ENCODE measurements at regions not wholly inside any gene's neighbourhood (a gene's known extent, or its start where the extent isn't known, plus 50 kb on each side); places are given as distances from the start of the nearest gene placed in this dataset.

DNA sequence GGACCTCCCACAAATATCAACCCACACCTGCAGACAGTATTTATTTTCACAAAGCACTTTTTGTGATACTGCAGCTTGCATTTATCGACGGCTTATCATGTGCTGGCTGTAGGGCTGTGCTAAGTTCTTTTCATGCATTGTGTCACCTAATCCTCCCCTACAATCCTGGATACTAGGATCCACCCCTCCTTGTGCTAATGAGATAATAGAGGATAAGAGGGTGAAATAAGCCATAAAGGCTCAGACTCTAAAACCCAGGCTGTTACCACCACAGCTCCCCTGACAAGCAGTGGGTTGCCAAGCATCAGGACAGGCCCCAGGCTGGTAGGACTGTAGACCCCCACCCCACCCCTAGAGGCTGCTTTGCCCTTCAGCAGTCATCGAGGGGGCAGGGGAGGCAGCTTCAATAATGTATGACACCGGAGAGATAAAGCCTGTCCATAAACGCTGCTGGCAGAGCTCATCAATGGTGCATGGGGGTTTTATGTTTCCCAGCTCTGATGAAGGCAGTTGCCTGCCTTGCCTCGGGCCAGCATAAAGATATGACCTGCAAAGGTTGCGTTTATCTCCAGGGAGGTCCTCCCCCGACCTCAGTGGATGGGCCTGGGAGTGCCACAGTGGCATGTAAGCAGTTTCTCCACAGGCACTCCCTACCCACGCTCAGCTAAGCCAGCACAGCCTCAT lies 73.9 kb upstream of the C16orf82 start:
- DNase-seq: no peak

DNA sequence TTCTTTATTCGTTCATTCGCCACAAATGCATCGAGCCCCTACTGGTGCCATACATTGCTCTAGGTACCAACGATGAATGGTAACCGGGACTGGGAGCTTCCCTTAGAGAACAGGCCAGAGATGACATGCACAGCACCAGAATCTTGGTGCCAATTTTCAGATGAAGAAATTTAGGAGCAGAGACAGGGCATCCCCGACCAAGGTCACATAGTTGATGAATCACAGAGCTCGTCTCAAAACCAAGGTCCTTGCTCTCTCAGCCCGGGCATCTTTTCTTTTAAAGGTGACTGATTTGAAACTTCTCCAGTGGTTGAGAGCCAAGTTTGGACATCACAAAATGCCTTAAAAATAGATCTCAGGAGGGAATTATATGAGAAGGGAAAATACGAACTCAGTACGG lies 73.2 kb upstream of the C16orf82 start:
- DNase-seq: no peak

DNA sequence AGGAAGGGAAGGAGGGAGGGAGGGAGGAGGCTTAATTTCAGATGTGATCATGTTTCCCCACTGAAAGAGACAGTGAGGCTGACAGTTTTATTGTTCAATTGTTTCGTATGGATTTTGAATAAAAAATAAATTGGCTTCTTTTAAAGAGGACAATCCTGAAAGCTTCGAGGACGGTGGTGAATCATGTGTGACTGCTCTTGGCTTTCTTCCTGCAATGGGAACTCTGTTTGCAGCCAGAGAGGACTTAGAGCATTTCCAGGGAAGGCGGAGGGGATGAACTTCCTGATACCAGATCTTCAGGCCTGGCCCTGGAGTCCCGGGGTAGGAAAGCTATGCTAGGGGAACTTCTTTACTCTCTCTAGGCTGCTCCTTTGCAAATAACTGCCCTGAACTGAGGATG lies 72.8 kb upstream of the C16orf82 start:
- no peak for DNase-seq

GRCh38 chr16:26995522-26995921 lies 71.2 kb upstream of the C16orf82 start:
- no peak for DNase-seq

- no peak for DNase-seq
Measured at GRCh38 chr16:27005386-27005785, 61.3 kb upstream of the C16orf82 start.
